C4-2B (cell line): ENCODE measurements at regions not wholly inside any gene's neighbourhood (a gene's known extent, or its start where the extent isn't known, plus 50 kb on each side); places are given as distances from the start of the nearest gene placed in this dataset.

Experiments used
- CTCF ChIP-seq: fragments of 450-650 bp; conservative IDR thresholded peaks from 2 replicates; pipeline ENCODE4 v1.5.1; 2017; ENCODE audit warnings: mild to moderate bottlenecking
- ZFX ChIP-seq: fragments of 450-650 bp; IDR thresholded peaks from 2 replicates; pipeline ENCODE4 v1.6.1; 2017

GRCh38 chr2:222776792-222777191 lies 84.0 kb upstream of the ACSL3 start:
- no peak for TF ChIP-seq CTCF
- TF ChIP-seq ZFX, result no peak
